Nephron (organoid): ENCODE measurements at regions not wholly inside any gene's neighbourhood (a gene's known extent, or its start where the extent isn't known, plus 50 kb on each side); places are given as distances from the start of the nearest gene placed in this dataset.

ENCODE experiments used
- H3K27ac Mint-ChIP-seq, 3 experiments: 2 replicates each; pipeline ENCODE4 v1.8.0; 2020; ENCODE audit warnings: mixed read lengths in 3 of 3, mild to moderate bottlenecking in 2 of 3, moderate library complexity in 1 of 3
- H3K27me3 Mint-ChIP-seq: 2 replicates; pipeline ENCODE4 v1.8.0; 2021; ENCODE audit warnings: low read depth, mild to moderate bottlenecking, moderate library complexity, mixed read lengths
- H3K36me3 Mint-ChIP-seq: 2 replicates; pipeline ENCODE4 v1.8.0; 2020; ENCODE audit warnings: low read depth, mixed read lengths
- H3K4me1 Mint-ChIP-seq: 2 replicates; pipeline ENCODE4 v1.8.0; 2020; ENCODE audit warnings: mixed read lengths
- H3K4me3 Mint-ChIP-seq, 3 experiments: 2 replicates each; pipeline ENCODE4 v1.8.0; 2020; ENCODE audit warnings: mild to moderate bottlenecking in 3 of 3, mixed read lengths in 3 of 3, moderate library complexity in 2 of 3
- H3K9me3 Mint-ChIP-seq: 2 replicates; pipeline ENCODE4 v1.8.0; 2020; ENCODE audit warnings: mixed read lengths
- TF ChIP-seq, protein P1 (sequence below), 3 experiments: fragments of 200-600 bp; sonication (generic); IDR thresholded peaks; one replicate each; pipeline ENCODE4 v1.5.0; 2021; ENCODE audit warnings: antibody characterized with exemption in 3 of 3; ENCODE audit not compliant: unreplicated experiment in 3 of 3

DNA sequence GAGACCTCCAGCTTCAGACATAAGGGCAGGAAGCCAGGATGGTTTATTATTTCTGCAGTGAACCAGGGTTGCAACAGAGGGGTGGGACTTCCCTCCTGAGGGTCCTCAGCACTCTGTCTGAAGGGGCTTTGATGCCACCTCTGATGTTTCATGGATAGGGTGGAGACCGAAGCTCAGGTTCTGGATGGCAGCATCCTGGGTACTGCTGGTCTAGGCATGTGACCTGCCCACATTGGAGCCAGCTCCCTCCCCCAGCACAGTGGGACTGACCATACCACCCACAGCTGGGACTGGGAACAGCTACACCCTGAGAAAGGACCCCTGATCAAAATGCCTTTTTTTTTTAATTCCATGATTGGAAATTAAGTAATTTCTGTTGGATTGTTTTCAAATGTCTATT lies 355.2 kb downstream of the ZNF516 start:
- peaks cover 5% of the 10 kb centered on the region for H3K9me3 Mint-ChIP-seq
- TF ChIP-seq, protein P1, sequence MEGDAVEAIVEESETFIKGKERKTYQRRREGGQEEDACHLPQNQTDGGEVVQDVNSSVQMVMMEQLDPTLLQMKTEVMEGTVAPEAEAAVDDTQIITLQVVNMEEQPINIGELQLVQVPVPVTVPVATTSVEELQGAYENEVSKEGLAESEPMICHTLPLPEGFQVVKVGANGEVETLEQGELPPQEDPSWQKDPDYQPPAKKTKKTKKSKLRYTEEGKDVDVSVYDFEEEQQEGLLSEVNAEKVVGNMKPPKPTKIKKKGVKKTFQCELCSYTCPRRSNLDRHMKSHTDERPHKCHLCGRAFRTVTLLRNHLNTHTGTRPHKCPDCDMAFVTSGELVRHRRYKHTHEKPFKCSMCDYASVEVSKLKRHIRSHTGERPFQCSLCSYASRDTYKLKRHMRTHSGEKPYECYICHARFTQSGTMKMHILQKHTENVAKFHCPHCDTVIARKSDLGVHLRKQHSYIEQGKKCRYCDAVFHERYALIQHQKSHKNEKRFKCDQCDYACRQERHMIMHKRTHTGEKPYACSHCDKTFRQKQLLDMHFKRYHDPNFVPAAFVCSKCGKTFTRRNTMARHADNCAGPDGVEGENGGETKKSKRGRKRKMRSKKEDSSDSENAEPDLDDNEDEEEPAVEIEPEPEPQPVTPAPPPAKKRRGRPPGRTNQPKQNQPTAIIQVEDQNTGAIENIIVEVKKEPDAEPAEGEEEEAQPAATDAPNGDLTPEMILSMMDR (IDR thresholded peaks at IDR 0.05; ENCODE audit: unreplicated experiment in 3 of 3): no peak
- no peak overlapping the region for H3K4me3 Mint-ChIP-seq
- H3K27me3 Mint-ChIP-seq: peaks cover 8% of the 10 kb centered on the region
- no peaks in the 10 kb centered on the region for H3K36me3 Mint-ChIP-seq
- no peak overlapping the region for H3K27ac Mint-ChIP-seq
- peaks cover 50% of the 10 kb centered on the region for H3K4me1 Mint-ChIP-seq

DNA sequence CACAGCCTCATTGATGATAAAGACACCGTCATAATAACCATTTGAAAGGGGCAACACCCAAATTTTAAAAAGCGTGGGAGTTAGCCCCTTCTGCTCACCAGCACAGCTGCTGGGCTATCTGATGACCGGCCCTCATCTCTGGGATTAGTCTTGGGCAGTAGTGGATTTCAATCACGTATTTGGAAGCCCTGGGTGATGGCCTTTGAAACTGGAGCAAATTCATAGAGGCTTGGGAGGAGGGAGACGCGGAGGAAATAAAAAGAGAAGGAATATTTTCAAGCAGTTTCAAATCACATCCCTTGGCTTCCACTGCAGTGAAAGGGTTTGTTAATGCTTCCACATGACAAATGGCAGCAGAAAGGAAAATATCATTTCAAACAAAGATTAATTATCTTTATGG lies 357.8 kb downstream of the ZNF516 start:
- Mint-ChIP-seq H3K36me3 (peaks cover 4% of the 10 kb centered on the region), H3K27ac (peak overlapping the region in 1 of 3 experiments; percentile 41)

GRCh38 chr18:76136701-76137100 lies 358.3 kb downstream of the ZNF516 start:
- peaks cover 42% of the 10 kb centered on the region for H3K4me1 Mint-ChIP-seq

More for the DNA sequence above, 357.8 kb downstream of the ZNF516 start:
- Mint-ChIP-seq H3K4me3 (peak overlapping the region in 1 of 3 experiments; percentile 12), H3K27me3 (peaks cover 4% of the 10 kb centered on the region), H3K9me3 (peaks cover 16% of the 10 kb centered on the region), H3K4me1 (peaks cover 46% of the 10 kb centered on the region)
- TF ChIP-seq, protein P1 (IDR thresholded peaks at IDR 0.05; ENCODE audit: unreplicated experiment in 3 of 3): no peak

GRCh38 chr18:76134628-76135027 lies 360.4 kb downstream of the ZNF516 start:
- TF ChIP-seq, protein P1 (IDR thresholded peaks at IDR 0.05; ENCODE audit: unreplicated experiment in 3 of 3): no peak
- peaks cover 11% of the 10 kb centered on the region for H3K27me3 Mint-ChIP-seq
- peaks cover 13% of the 10 kb centered on the region for H3K9me3 Mint-ChIP-seq
- H3K4me1 Mint-ChIP-seq: peaks cover 33% of the 10 kb centered on the region
- no peak overlapping the region for H3K4me3 Mint-ChIP-seq
- peaks cover 4% of the 10 kb centered on the region for H3K36me3 Mint-ChIP-seq
- H3K27ac Mint-ChIP-seq: no peak overlapping the region

More at GRCh38 chr18:76136701-76137100, 358.3 kb downstream of the ZNF516 start:
- Mint-ChIP-seq H3K27me3 (peaks cover 4% of the 10 kb centered on the region), H3K27ac (peak overlapping the region in 1 of 3 experiments; percentile 41), H3K36me3 (peaks cover 4% of the 10 kb centered on the region), H3K9me3 (peaks cover 16% of the 10 kb centered on the region), H3K4me3 (no peak overlapping the region)
- TF ChIP-seq, protein P1 (IDR thresholded peaks at IDR 0.05; ENCODE audit: unreplicated experiment in 3 of 3): no peak

GRCh38 chr18:76133873-76134272 lies 361.2 kb downstream of the ZNF516 start:
- Mint-ChIP-seq H3K27ac (no peak overlapping the region), H3K4me1 (peaks cover 30% of the 10 kb centered on the region), H3K36me3 (peaks cover 4% of the 10 kb centered on the region), H3K9me3 (peaks cover 13% of the 10 kb centered on the region), H3K4me3 (no peak overlapping the region), H3K27me3 (peaks cover 15% of the 10 kb centered on the region)
- TF ChIP-seq, protein P1 (IDR thresholded peaks at IDR 0.05; ENCODE audit: unreplicated experiment in 3 of 3): no peak

DNA sequence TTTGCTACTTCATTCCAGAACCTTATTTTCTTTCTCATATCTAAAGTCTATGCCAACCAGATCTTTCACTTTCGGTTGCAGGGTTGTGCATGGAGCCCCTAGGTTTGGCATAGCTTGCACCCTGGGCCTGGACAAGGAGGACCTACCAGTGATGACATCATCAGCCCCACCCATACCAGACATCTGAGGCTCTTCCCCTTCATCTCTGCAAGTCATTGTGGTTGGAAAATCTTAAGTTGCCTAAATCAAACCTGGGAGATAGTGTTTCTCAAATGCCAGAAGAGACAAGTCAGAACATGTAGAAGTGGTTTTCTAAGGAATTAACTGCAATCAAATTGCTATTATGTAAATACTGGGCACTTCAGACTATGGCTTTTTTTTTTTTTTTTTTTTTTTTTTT lies 363.3 kb downstream of the ZNF516 start:
- Mint-ChIP-seq H3K27me3 (peaks cover 15% of the 10 kb centered on the region), H3K4me1 (peaks cover 9% of the 10 kb centered on the region), H3K4me3 (no peak overlapping the region), H3K36me3 (peaks cover 4% of the 10 kb centered on the region), H3K9me3 (peaks cover 13% of the 10 kb centered on the region), H3K27ac (no peak overlapping the region)
- TF ChIP-seq, protein P1 (IDR thresholded peaks at IDR 0.05; ENCODE audit: unreplicated experiment in 3 of 3): no peak
